Body of pancreas (tissue), 4 donors: ENCODE measurements at regions not wholly inside any gene's neighbourhood (a gene's known extent, or its start where the extent isn't known, plus 50 kb on each side); places are given as distances from the start of the nearest gene placed in this dataset.

Source experiments
- ATAC-seq: fragments of 150-250 bp; one replicate; pipeline ENCODE4 v1.9.1; 2016
- DNase-seq, 4 donors: peaks; one replicate each; pipeline ENCODE4 v3.0.0-alpha.2; 2019
- H3K27ac ChIP-seq, 4 donors: fragments of 200-600 bp; sonication (generic); 1 replicate in 3 of 4; 2 replicates in 1 of 4; pipeline versions ENCODE4 v1.5.1 to v1.6.1; 2016 to 2019; ENCODE audit warnings: mild to moderate bottlenecking in 1 of 4, mixed read lengths in 1 of 4, moderate library complexity in 1 of 4
- H3K27me3 ChIP-seq, 2 donors: fragments of 200-600 bp; sonication (generic); one replicate each; pipeline ENCODE4 v1.6.0; 2016; ENCODE audit warnings: mild to moderate bottlenecking in 1 of 2
- H3K36me3 ChIP-seq, 2 donors: fragments of 200-600 bp; sonication (generic); replicated peaks in 1 of 2; 2 replicates each; pipeline ENCODE4 v1.5.1; 2016; ENCODE audit warnings: low read depth in 2 of 2; ENCODE audit not compliant: insufficient read depth in 1 of 2
- H3K4me1 ChIP-seq: fragments of 200-600 bp; sonication (generic); one replicate; pipeline ENCODE4 v1.6.0; 2016
- H3K4me3 ChIP-seq, 2 donors: fragments of 200-600 bp; sonication (generic); 1 replicate in 1 of 2; 2 replicates in 1 of 2; pipeline ENCODE4 v1.5.1; 2016 to 2019
- H3K9me3 ChIP-seq, 3 donors: fragments of 200-600 bp; sonication (generic); 1 replicate in 2 of 3; 2 replicates in 1 of 3; pipeline ENCODE4 v1.5.1; 2016
- CTCF ChIP-seq, 7 experiments: fragments of 450-650 bp in 4 of 7; fragments of 200-600 bp in 3 of 7; sonication (generic) in 3 of 7; IDR thresholded peaks; one replicate each; pipeline ENCODE4 v1.5.1; 2016 to 2019; ENCODE audit warnings: antibody characterized with exemption in 7 of 7
- POLR2A ChIP-seq, 3 donors: fragments of 450-650 bp; IDR thresholded peaks; one replicate each; pipeline ENCODE4 v1.6.1; 2016; ENCODE audit warnings: antibody characterized with exemption in 3 of 3, mild to moderate bottlenecking in 2 of 3
- WGBS, 2 donors: methylation state at CpG; one replicate each; pipeline ENCODE4 v1.1.5; 2017; 5-methylcytosine and 5-hydroxymethylcytosine counted together
- intact Hi-C: fragments of 100-400 bp; cut with DNase I; formaldehyde crosslinking; loops from one replicate; pipeline ENCODE4 v1.15.1; 2023

- DNase-seq (no peak), ATAC-seq (no peak)
- Histone ChIP-seq H3K36me3 (no peaks in the 10 kb centered on the region), H3K27ac (no peak overlapping the region), H3K4me3 (no peak overlapping the region), H3K4me1 (no peaks in the 10 kb centered on the region), H3K9me3 (no peaks in the 10 kb centered on the region), H3K27me3 (no peaks in the 10 kb centered on the region)
- intact Hi-C loops, result no loop called here
- 65 to 66% methylated on average over 5 of the region's 5 CpGs for WGBS, 2 donors
- TF ChIP-seq POLR2A (IDR thresholded peaks at IDR 0.05) (no peak), CTCF (IDR thresholded peaks at IDR 0.05) (no peak)
These were observed 321.8 kb downstream of the HS3ST3B1 start for GRCh38 chr17:14622615-14623101.

GRCh38 chr17:14621826-14622614, 321.1 kb downstream of the HS3ST3B1 start:
- WGBS, 2 donors, result 72 to 87% methylated on average over 13 of the region's 13 CpGs
- H3K4me3 ChIP-seq, result no peak overlapping the region
- no peaks in the 10 kb centered on the region for H3K27me3 ChIP-seq
- ATAC-seq (no peak), DNase-seq (no peak)
- no peaks in the 10 kb centered on the region for H3K36me3 ChIP-seq
- intact Hi-C loops, result no loop called here
- no peak overlapping the region for H3K27ac ChIP-seq
- no peaks in the 10 kb centered on the region for H3K9me3 ChIP-seq
- TF ChIP-seq CTCF (IDR thresholded peaks at IDR 0.05) (no peak), POLR2A (IDR thresholded peaks at IDR 0.05) (no peak)
- no peaks in the 10 kb centered on the region for H3K4me1 ChIP-seq

GRCh38 chr17:14619821-14620220, 318.9 kb downstream of the HS3ST3B1 start:
- intact Hi-C loops, result no loop called here
- 76 to 91% methylated on average over 4 of the region's 4 CpGs for WGBS, 2 donors

GRCh38 chr17:14616528-14616927, 315.6 kb downstream of the HS3ST3B1 start:
- intact Hi-C loops, result no loop called here
- Histone ChIP-seq H3K4me3 (no peak overlapping the region), H3K27ac (no peak overlapping the region), H3K27me3 (no peaks in the 10 kb centered on the region), H3K9me3 (no peaks in the 10 kb centered on the region), H3K4me1 (no peaks in the 10 kb centered on the region), H3K36me3 (no peaks in the 10 kb centered on the region)
- ATAC-seq, result no peak
- TF ChIP-seq POLR2A (IDR thresholded peaks at IDR 0.05) (no peak), CTCF (IDR thresholded peaks at IDR 0.05) (no peak)
- 69 to 72% methylated on average over 2 of the region's 2 CpGs for WGBS, 2 donors
- DNase-seq, result no peak

More at GRCh38 chr17:14619821-14620220, 318.9 kb downstream of the HS3ST3B1 start:
- Histone ChIP-seq H3K4me1 (no peaks in the 10 kb centered on the region), H3K9me3 (no peaks in the 10 kb centered on the region), H3K36me3 (no peaks in the 10 kb centered on the region), H3K27ac (no peak overlapping the region), H3K4me3 (no peak overlapping the region), H3K27me3 (no peaks in the 10 kb centered on the region)
- ATAC-seq (no peak), DNase-seq (no peak)
- TF ChIP-seq CTCF (IDR thresholded peaks at IDR 0.05) (no peak), POLR2A (IDR thresholded peaks at IDR 0.05) (no peak)

GRCh38 chr17:14605267-14605599, 304.4 kb downstream of the HS3ST3B1 start:
- Histone ChIP-seq H3K4me1 (no peaks in the 10 kb centered on the region), H3K9me3 (no peaks in the 10 kb centered on the region), H3K4me3 (no peak overlapping the region), H3K27me3 (no peaks in the 10 kb centered on the region), H3K27ac (peak overlapping the region in 1 of 4 donors; percentile 61), H3K36me3 (no peaks in the 10 kb centered on the region)
- TF ChIP-seq CTCF (IDR thresholded peaks at IDR 0.05), result no peak
- TF ChIP-seq POLR2A (IDR thresholded peaks at IDR 0.05), result peak in 1 of 3 donors; percentile 22
- ATAC-seq, result no peak
- WGBS, 2 donors, result 60 to 73% methylated on average over 5 of the region's 5 CpGs
- DNase-seq, result peak in 3 of 4 donors; percentile 11 to 72 (median 13)
- intact Hi-C loops, result no loop called here
